ENCODE measurements at regions not wholly inside any gene's neighbourhood (a gene's known extent, or its start where the extent isn't known, plus 50 kb on each side); places are given as distances from the start of the nearest gene placed in this dataset.
A peak's percentile ranks its signal among the peaks of the same experiment; 100 is the strongest.

DNA sequence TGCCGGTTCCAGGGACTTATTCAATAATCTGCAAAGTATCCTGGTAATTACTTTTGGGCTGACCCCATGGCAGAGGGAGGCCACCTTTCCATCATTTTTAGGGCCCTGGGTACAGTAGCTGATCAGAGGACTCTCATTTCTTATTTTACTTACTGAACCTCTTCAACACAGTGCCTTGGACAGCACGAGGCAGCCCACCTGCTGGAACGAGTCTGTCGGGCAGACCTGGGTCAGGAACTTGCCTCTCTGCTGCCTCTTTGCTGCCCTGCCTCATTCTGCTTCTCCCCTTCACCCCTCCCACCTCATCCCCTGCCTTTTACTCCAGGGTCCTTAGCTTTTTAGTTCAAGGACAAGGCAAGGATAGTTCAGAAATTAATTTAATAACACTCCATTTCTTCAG lies 204.5 kb downstream of the CSNK2A3 start:
- H3K4me1 ChIP-seq (ENCODE audit: control insufficient read depth, insufficient read depth, low read length) = peaks cover 11% of the 10 kb centered on the region
- H3K27ac ChIP-seq (ENCODE audit: low read depth, low read length) = peak overlapping the region; percentile 46
- no peaks in the 10 kb centered on the region for H3K36me3 ChIP-seq (ENCODE audit: control insufficient read depth, insufficient read depth, low read length)
- no peak overlapping the region for H3K4me3 ChIP-seq (ENCODE audit: low read length)
- no peak overlapping the region for H3K9ac ChIP-seq (ENCODE audit: low read length)
- H3K27me3 ChIP-seq (ENCODE audit: control insufficient read depth, insufficient read depth, low read length) = no peaks in the 10 kb centered on the region

DNA sequence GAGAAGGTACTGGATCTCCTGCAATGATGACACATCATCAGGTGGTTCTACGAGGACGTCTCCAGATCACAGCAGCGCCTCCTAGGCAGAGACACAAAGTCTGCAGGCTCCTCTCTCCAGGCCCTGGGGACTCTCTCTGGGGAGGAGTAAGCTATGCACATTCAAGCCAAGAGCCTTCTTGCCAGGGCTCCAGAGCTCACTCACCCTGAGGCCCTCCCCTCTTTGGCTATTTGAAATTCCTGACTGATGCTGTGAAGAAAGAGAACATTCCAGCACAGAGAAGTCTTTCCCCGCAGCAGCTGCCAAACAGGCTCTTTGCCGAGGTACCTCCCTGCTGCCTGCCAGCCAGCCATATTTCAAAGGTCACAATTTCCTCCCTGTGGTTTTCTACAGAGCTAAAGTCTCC lies 204.9 kb downstream of the CSNK2A3 start:
- no peaks in the 10 kb centered on the region for H3K36me3 ChIP-seq (ENCODE audit: control insufficient read depth, insufficient read depth, low read length)
- H3K9ac ChIP-seq (ENCODE audit: low read length) = no peak overlapping the region
- H3K4me3 ChIP-seq (ENCODE audit: low read length) = no peak overlapping the region
- H3K4me1 ChIP-seq (ENCODE audit: control insufficient read depth, insufficient read depth, low read length) = peaks cover 11% of the 10 kb centered on the region
- H3K27ac ChIP-seq (ENCODE audit: low read depth, low read length) = peak overlapping the region; percentile 46
- no peaks in the 10 kb centered on the region for H3K27me3 ChIP-seq (ENCODE audit: control insufficient read depth, insufficient read depth, low read length)

- no peak overlapping the region for H3K27ac ChIP-seq (ENCODE audit: low read depth, low read length)
- H3K36me3 ChIP-seq (ENCODE audit: control insufficient read depth, insufficient read depth, low read length) = no peaks in the 10 kb centered on the region
- H3K9ac ChIP-seq (ENCODE audit: low read length) = no peak overlapping the region
- H3K27me3 ChIP-seq (ENCODE audit: control insufficient read depth, insufficient read depth, low read length) = no peaks in the 10 kb centered on the region
- peaks cover 13% of the 10 kb centered on the region for H3K4me1 ChIP-seq (ENCODE audit: control insufficient read depth, insufficient read depth, low read length)
- H3K4me3 ChIP-seq (ENCODE audit: low read length) = no peak overlapping the region
Observed at GRCh38 chr11:11146830-11147229, 206.2 kb downstream of the CSNK2A3 start.

DNA sequence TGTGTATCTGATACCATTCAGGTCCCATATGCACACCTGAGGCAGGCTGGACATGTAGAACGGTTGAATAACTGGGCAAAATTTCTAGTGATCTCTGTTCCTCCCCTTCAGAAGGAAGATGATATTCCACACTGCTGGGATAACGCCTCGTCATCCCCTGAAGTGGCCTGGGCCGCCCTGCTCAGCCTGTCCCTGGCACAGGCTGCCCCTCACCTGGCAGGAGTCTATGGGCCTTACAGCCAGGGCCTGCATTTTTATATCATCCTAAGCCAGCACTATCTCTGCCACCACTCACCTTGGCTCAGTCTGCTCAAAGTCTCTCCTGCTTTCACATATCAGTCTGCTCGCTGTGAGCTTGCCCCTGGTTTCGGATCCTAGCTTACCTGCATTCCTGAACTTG lies 209.2 kb downstream of the CSNK2A3 start:
- peaks cover 22% of the 10 kb centered on the region for H3K4me1 ChIP-seq (ENCODE audit: control insufficient read depth, insufficient read depth, low read length)
- no peak overlapping the region for H3K4me3 ChIP-seq (ENCODE audit: low read length)
- no peaks in the 10 kb centered on the region for H3K36me3 ChIP-seq (ENCODE audit: control insufficient read depth, insufficient read depth, low read length)
- H3K27me3 ChIP-seq (ENCODE audit: control insufficient read depth, insufficient read depth, low read length) = no peaks in the 10 kb centered on the region
- no peak overlapping the region for H3K27ac ChIP-seq (ENCODE audit: low read depth, low read length)
- no peak overlapping the region for H3K9ac ChIP-seq (ENCODE audit: low read length)

DNA sequence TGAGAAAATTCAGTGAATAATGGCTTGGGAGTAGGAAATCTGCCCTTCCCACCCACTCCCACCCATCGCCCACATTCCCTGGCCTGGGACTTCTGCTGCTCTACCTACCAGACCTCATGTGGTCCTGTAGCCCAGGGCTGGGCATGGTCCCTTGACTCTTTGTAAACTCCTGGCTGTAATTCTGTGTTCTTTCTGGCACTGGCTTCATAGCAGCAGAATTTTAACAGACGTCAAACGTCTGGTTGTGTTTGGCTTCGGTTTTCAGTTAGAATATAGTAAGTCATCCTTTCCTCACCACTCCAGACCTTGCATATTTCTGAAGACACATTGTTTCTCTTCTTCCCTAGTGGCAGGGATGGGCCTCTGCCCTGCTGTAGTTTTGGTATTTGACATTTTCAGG lies 210.6 kb downstream of the CSNK2A3 start:
- peak overlapping the region; percentile 54 for H3K27ac ChIP-seq (ENCODE audit: low read depth, low read length)

DNA sequence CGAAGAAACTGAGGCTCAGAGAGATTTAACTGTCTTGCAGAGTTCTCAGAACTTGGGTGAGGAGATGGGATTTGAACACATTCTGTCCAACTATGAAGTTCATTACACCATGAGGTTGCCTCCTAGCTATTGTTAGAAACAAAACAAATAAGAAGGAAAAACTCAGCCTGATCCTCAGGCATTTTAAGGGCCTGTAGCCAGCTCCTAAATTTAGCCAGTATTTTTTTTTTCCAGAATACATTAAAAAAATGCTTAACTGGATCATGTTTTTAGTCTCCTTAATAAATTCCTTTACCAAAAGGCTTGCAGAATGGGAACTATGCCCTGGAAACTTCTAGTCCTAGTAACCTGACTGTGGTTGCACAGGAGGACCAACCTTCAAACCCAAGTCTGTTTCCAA lies 212.0 kb downstream of the CSNK2A3 start:
- Histone ChIP-seq H3K27ac (ENCODE audit: low read depth, low read length) (peak overlapping the region; percentile 30), H3K9ac (ENCODE audit: low read length) (no peak overlapping the region), H3K27me3 (ENCODE audit: control insufficient read depth, insufficient read depth, low read length) (no peaks in the 10 kb centered on the region), H3K4me3 (ENCODE audit: low read length) (no peak overlapping the region), H3K36me3 (ENCODE audit: control insufficient read depth, insufficient read depth, low read length) (no peaks in the 10 kb centered on the region), H3K4me1 (ENCODE audit: control insufficient read depth, insufficient read depth, low read length) (peaks cover 13% of the 10 kb centered on the region)

More for the DNA sequence above, 210.6 kb downstream of the CSNK2A3 start:
- H3K36me3 ChIP-seq (ENCODE audit: control insufficient read depth, insufficient read depth, low read length) = no peaks in the 10 kb centered on the region
- H3K9ac ChIP-seq (ENCODE audit: low read length) = no peak overlapping the region
- no peaks in the 10 kb centered on the region for H3K27me3 ChIP-seq (ENCODE audit: control insufficient read depth, insufficient read depth, low read length)
- H3K4me3 ChIP-seq (ENCODE audit: low read length) = no peak overlapping the region
- peaks cover 13% of the 10 kb centered on the region for H3K4me1 ChIP-seq (ENCODE audit: control insufficient read depth, insufficient read depth, low read length)

DNA sequence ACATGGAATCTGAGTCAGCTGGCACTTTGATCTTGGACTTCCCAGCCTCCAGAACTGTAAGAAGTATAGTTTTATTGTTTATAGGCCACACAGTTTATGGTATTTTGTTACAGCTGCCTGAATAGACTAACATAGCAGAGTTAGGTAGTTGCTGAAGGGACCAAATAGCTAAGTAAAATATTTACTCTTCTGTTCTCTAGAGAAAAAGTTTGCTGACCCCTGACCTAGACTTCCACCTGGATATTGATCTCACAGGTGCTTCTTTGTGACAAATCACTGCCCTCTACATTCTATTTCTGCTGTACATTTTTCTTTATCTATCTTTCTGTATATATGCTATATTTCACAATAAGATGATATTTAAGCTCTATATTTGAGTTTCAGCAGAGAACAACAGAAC lies 212.5 kb downstream of the CSNK2A3 start:
- Histone ChIP-seq H3K27me3 (ENCODE audit: control insufficient read depth, insufficient read depth, low read length) (no peaks in the 10 kb centered on the region), H3K27ac (ENCODE audit: low read depth, low read length) (peak overlapping the region; percentile 30), H3K4me3 (ENCODE audit: low read length) (no peak overlapping the region), H3K36me3 (ENCODE audit: control insufficient read depth, insufficient read depth, low read length) (no peaks in the 10 kb centered on the region), H3K9ac (ENCODE audit: low read length) (no peak overlapping the region), H3K4me1 (ENCODE audit: control insufficient read depth, insufficient read depth, low read length) (peaks cover 13% of the 10 kb centered on the region)

- Histone ChIP-seq H3K36me3 (ENCODE audit: control insufficient read depth, insufficient read depth, low read length) (no peaks in the 10 kb centered on the region), H3K4me1 (ENCODE audit: control insufficient read depth, insufficient read depth, low read length) (peaks cover 10% of the 10 kb centered on the region), H3K4me3 (ENCODE audit: low read length) (no peak overlapping the region), H3K27ac (ENCODE audit: low read depth, low read length) (no peak overlapping the region), H3K27me3 (ENCODE audit: control insufficient read depth, insufficient read depth, low read length) (no peaks in the 10 kb centered on the region), H3K9ac (ENCODE audit: low read length) (no peak overlapping the region)
Observed at GRCh38 chr11:11137339-11137738, 215.7 kb downstream of the CSNK2A3 start.

- no peak overlapping the region for H3K27ac ChIP-seq (ENCODE audit: low read depth, low read length)
Observed at GRCh38 chr11:11135820-11136476, 217.1 kb downstream of the CSNK2A3 start.

DNA sequence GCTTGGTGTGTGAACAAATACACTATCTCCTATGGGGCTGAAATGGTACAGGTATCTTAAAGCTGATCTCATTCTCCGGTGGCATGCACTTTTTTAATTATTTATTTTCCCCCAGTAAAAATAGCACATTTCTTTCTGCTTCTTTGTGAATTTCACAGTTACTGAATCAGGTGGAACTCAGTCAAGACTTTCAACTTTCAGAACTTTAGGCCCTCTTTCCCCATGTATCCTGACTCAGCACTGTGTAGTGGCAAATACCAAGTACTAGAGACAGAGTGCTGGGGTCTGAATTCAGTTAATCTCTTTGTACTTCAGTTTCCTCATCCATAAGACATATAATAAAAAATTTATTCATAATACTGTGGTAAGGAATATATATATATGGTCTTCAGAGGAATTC lies 223.9 kb downstream of the CSNK2A3 start:
- no peak overlapping the region for H3K4me3 ChIP-seq (ENCODE audit: low read length)
- H3K9ac ChIP-seq (ENCODE audit: low read length) = no peak overlapping the region
- H3K36me3 ChIP-seq (ENCODE audit: control insufficient read depth, insufficient read depth, low read length) = no peaks in the 10 kb centered on the region
- H3K27me3 ChIP-seq (ENCODE audit: control insufficient read depth, insufficient read depth, low read length) = no peaks in the 10 kb centered on the region
- no peaks in the 10 kb centered on the region for H3K4me1 ChIP-seq (ENCODE audit: control insufficient read depth, insufficient read depth, low read length)
- H3K27ac ChIP-seq (ENCODE audit: low read depth, low read length) = no peak overlapping the region

More at GRCh38 chr11:11135820-11136476, 217.1 kb downstream of the CSNK2A3 start:
- no peaks in the 10 kb centered on the region for H3K27me3 ChIP-seq (ENCODE audit: control insufficient read depth, insufficient read depth, low read length)
- H3K4me1 ChIP-seq (ENCODE audit: control insufficient read depth, insufficient read depth, low read length) = peaks cover 3% of the 10 kb centered on the region
- H3K36me3 ChIP-seq (ENCODE audit: control insufficient read depth, insufficient read depth, low read length) = no peaks in the 10 kb centered on the region
- H3K9ac ChIP-seq (ENCODE audit: low read length) = no peak overlapping the region
- H3K4me3 ChIP-seq (ENCODE audit: low read length) = no peak overlapping the region

GRCh38 chr11:11125618-11126017 lies 227.4 kb downstream of the CSNK2A3 start:
- Histone ChIP-seq H3K9ac (ENCODE audit: low read length) (no peak overlapping the region), H3K36me3 (ENCODE audit: control insufficient read depth, insufficient read depth, low read length) (no peaks in the 10 kb centered on the region), H3K4me3 (ENCODE audit: low read length) (no peak overlapping the region), H3K4me1 (ENCODE audit: control insufficient read depth, insufficient read depth, low read length) (no peaks in the 10 kb centered on the region), H3K27ac (ENCODE audit: low read depth, low read length) (no peak overlapping the region), H3K27me3 (ENCODE audit: control insufficient read depth, insufficient read depth, low read length) (no peaks in the 10 kb centered on the region)

- Histone ChIP-seq H3K4me1 (ENCODE audit: control insufficient read depth, insufficient read depth, low read length) (no peaks in the 10 kb centered on the region), H3K9ac (ENCODE audit: low read length) (no peak overlapping the region), H3K4me3 (ENCODE audit: low read length) (no peak overlapping the region), H3K27ac (ENCODE audit: low read depth, low read length) (no peak overlapping the region), H3K36me3 (ENCODE audit: control insufficient read depth, insufficient read depth, low read length) (no peaks in the 10 kb centered on the region), H3K27me3 (ENCODE audit: control insufficient read depth, insufficient read depth, low read length) (no peaks in the 10 kb centered on the region)
Observed at GRCh38 chr11:11122749-11123148, 230.3 kb downstream of the CSNK2A3 start.

GRCh38 chr11:11119917-11120316 lies 233.1 kb downstream of the CSNK2A3 start:
- Histone ChIP-seq H3K9ac (ENCODE audit: low read length) (no peak overlapping the region), H3K36me3 (ENCODE audit: control insufficient read depth, insufficient read depth, low read length) (no peaks in the 10 kb centered on the region)

More at GRCh38 chr11:11119917-11120316, 233.1 kb downstream of the CSNK2A3 start:
- no peaks in the 10 kb centered on the region for H3K27me3 ChIP-seq (ENCODE audit: control insufficient read depth, insufficient read depth, low read length)
- H3K4me1 ChIP-seq (ENCODE audit: control insufficient read depth, insufficient read depth, low read length) = no peaks in the 10 kb centered on the region
- no peak overlapping the region for H3K4me3 ChIP-seq (ENCODE audit: low read length)
- H3K27ac ChIP-seq (ENCODE audit: low read depth, low read length) = no peak overlapping the region
